ENCODE measurements at regions not wholly inside any gene's neighbourhood (a gene's known extent, or its start where the extent isn't known, plus 50 kb on each side); places are given as distances from the start of the nearest gene placed in this dataset.

GRCh38 chr5:86404256-86404655 lies 213.5 kb upstream of the COX7C start:
- no peak for TF ChIP-seq TCF12 (IDR thresholded peaks at IDR 0.05; ENCODE audit: low read depth)

GRCh38 chr5:86407711-86408110 lies 210.0 kb upstream of the COX7C start:
- no peak for TF ChIP-seq NFIC (IDR thresholded peaks at IDR 0.05)
- TF ChIP-seq RAD21 (IDR thresholded peaks at IDR 0.05; ENCODE audit: low read depth): no peak
- no peak for TF ChIP-seq YY1 (IDR thresholded peaks at IDR 0.05; ENCODE audit: low read depth)
- no peak for TF ChIP-seq ZBTB7A (IDR thresholded peaks at IDR 0.05; ENCODE audit: low read depth)
- TF ChIP-seq TCF12 (IDR thresholded peaks at IDR 0.05; ENCODE audit: low read depth): no peak
- TF ChIP-seq FOXM1 (IDR thresholded peaks at IDR 0.05; ENCODE audit: borderline replicate concordance, low read depth): no peak
- no peak for TF ChIP-seq TEAD4 (IDR thresholded peaks at IDR 0.05)
- no peak for TF ChIP-seq EP300 (IDR thresholded peaks at IDR 0.05; ENCODE audit: borderline replicate concordance)
- no peak for TF ChIP-seq USF1 (IDR thresholded peaks at IDR 0.05)
- no peak for TF ChIP-seq EGR1 (IDR thresholded peaks at IDR 0.05)
- TF ChIP-seq TAF1 (IDR thresholded peaks at IDR 0.05; ENCODE audit: low read depth): no peak
- no peak for TF ChIP-seq CEBPB (IDR thresholded peaks at IDR 0.05)
- no peak for TF ChIP-seq REST (IDR thresholded peaks at IDR 0.05; ENCODE audit: low read depth)
- TF ChIP-seq CREB1 (IDR thresholded peaks at IDR 0.05; ENCODE audit: low read depth): no peak
- TF ChIP-seq MAX (IDR thresholded peaks at IDR 0.05): no peak

GRCh38 chr5:86411596-86411995 lies 206.1 kb upstream of the COX7C start:
- TF ChIP-seq EP300 (IDR thresholded peaks at IDR 0.05; ENCODE audit: borderline replicate concordance) (no peak), TAF1 (IDR thresholded peaks at IDR 0.05; ENCODE audit: low read depth) (no peak), MAX (IDR thresholded peaks at IDR 0.05) (no peak), REST (IDR thresholded peaks at IDR 0.05; ENCODE audit: low read depth) (no peak), USF1 (IDR thresholded peaks at IDR 0.05) (no peak), YY1 (IDR thresholded peaks at IDR 0.05; ENCODE audit: low read depth) (no peak), ZBTB7A (IDR thresholded peaks at IDR 0.05; ENCODE audit: low read depth) (no peak), RAD21 (IDR thresholded peaks at IDR 0.05; ENCODE audit: low read depth) (no peak), NFIC (IDR thresholded peaks at IDR 0.05) (no peak), CEBPB (IDR thresholded peaks at IDR 0.05) (no peak), FOXM1 (IDR thresholded peaks at IDR 0.05; ENCODE audit: borderline replicate concordance, low read depth) (no peak)

GRCh38 chr5:86427158-86427557 lies 190.6 kb upstream of the COX7C start:
- no peak for TF ChIP-seq TEAD4 (IDR thresholded peaks at IDR 0.05)
- TF ChIP-seq CREB1 (IDR thresholded peaks at IDR 0.05; ENCODE audit: low read depth): no peak
- TF ChIP-seq NFIC (IDR thresholded peaks at IDR 0.05): no peak
- no peak for TF ChIP-seq FOXM1 (IDR thresholded peaks at IDR 0.05; ENCODE audit: borderline replicate concordance, low read depth)
- no peak for TF ChIP-seq MAX (IDR thresholded peaks at IDR 0.05)
- TF ChIP-seq RAD21 (IDR thresholded peaks at IDR 0.05; ENCODE audit: low read depth): no peak
- TF ChIP-seq YY1 (IDR thresholded peaks at IDR 0.05; ENCODE audit: low read depth): no peak
- TF ChIP-seq REST (IDR thresholded peaks at IDR 0.05; ENCODE audit: low read depth): no peak
- TF ChIP-seq CEBPB (IDR thresholded peaks at IDR 0.05): no peak
- TF ChIP-seq EGR1 (IDR thresholded peaks at IDR 0.05): no peak
- no peak for TF ChIP-seq TAF1 (IDR thresholded peaks at IDR 0.05; ENCODE audit: low read depth)
